Nephron progenitor cell (in vitro differentiated cells): ENCODE measurements at regions not wholly inside any gene's neighbourhood (a gene's known extent, or its start where the extent isn't known, plus 50 kb on each side); places are given as distances from the start of the nearest gene placed in this dataset.

Experiments
- DNase-seq: peaks from one replicate; pipeline ENCODE4 v3.0.0; 2021
- H3K27ac Mint-ChIP-seq: 2 replicates; pipeline ENCODE4 v1.8.0; 2021; ENCODE audit warnings: mild to moderate bottlenecking, moderate library complexity, mixed read lengths
- H3K27me3 Mint-ChIP-seq: 2 replicates; pipeline ENCODE4 v1.8.0; 2021; ENCODE audit warnings: mild to moderate bottlenecking, low read depth, mixed read lengths; ENCODE audit not compliant: poor library complexity
- H3K36me3 Mint-ChIP-seq: 2 replicates; pipeline ENCODE4 v1.8.0; 2021; ENCODE audit warnings: low read depth, mixed read lengths
- H3K4me1 Mint-ChIP-seq: 2 replicates; pipeline ENCODE4 v1.8.0; 2021; ENCODE audit warnings: mixed read lengths
- H3K4me3 Mint-ChIP-seq: 2 replicates; pipeline ENCODE4 v1.8.0; 2021; ENCODE audit warnings: mild to moderate bottlenecking, moderate library complexity, mixed read lengths
- H3K9me3 Mint-ChIP-seq: 2 replicates; pipeline ENCODE4 v1.8.0; 2021; ENCODE audit warnings: mild to moderate bottlenecking, moderate library complexity, mixed read lengths
- TF ChIP-seq, protein P1 (sequence below): fragments of 200-600 bp; sonication (generic); IDR thresholded peaks from 2 replicates; pipeline ENCODE4 v1.5.0; 2021; ENCODE audit warnings: antibody characterized with exemption

DNA sequence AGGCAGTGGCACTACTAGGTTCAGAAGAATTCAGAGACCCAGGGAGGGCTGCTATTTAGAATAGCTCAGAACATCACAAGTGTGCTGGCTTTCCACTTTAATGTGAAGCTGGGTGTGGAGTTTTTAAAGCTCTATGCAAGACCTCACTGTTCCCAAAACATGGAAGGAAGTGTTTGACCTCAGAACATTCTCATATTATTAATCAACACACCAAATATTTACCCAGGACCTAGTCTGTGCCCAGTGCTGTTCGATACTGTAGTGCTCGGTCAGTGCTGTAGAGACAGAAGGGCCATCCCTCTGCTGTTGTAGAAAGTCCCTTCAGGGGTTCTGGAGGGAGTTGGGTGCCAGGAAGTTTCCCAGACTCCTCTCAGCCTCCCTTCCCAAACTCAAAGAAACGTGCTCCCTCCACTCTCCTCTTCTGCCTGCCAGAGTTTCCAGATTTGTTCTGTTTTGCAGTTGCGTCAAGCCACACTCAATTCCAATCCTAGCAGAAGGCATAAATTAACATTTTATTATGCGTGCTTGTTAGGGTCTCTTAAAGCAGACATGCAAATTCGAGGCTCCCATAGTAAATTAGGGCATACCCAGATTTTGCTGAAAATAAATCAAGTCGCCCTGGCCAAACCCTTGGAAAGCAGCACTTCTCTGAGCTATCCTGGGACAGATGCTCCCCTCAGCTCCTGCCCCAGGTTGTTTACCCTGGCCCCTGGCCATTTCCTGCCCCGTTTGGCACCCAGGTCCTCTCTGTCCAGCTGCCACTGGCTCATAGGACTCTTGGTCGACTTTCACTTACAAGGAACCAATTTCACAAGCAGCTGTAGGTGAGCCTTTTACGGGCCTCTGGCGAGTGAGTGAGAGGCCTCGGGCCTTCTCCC, 248.6 kb downstream of the HIVEP2 start:
- H3K36me3 Mint-ChIP-seq = no peaks in the 10 kb centered on the region
- no peak overlapping the region for H3K4me3 Mint-ChIP-seq
- H3K4me1 Mint-ChIP-seq = peaks cover 20% of the 10 kb centered on the region
- peak overlapping the region; percentile 43 for H3K27ac Mint-ChIP-seq
- no peaks in the 10 kb centered on the region for H3K9me3 Mint-ChIP-seq
- no peak for DNase-seq
- TF ChIP-seq, protein P1, sequence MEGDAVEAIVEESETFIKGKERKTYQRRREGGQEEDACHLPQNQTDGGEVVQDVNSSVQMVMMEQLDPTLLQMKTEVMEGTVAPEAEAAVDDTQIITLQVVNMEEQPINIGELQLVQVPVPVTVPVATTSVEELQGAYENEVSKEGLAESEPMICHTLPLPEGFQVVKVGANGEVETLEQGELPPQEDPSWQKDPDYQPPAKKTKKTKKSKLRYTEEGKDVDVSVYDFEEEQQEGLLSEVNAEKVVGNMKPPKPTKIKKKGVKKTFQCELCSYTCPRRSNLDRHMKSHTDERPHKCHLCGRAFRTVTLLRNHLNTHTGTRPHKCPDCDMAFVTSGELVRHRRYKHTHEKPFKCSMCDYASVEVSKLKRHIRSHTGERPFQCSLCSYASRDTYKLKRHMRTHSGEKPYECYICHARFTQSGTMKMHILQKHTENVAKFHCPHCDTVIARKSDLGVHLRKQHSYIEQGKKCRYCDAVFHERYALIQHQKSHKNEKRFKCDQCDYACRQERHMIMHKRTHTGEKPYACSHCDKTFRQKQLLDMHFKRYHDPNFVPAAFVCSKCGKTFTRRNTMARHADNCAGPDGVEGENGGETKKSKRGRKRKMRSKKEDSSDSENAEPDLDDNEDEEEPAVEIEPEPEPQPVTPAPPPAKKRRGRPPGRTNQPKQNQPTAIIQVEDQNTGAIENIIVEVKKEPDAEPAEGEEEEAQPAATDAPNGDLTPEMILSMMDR = no peak
- H3K27me3 Mint-ChIP-seq = peaks cover 4% of the 10 kb centered on the region

DNA sequence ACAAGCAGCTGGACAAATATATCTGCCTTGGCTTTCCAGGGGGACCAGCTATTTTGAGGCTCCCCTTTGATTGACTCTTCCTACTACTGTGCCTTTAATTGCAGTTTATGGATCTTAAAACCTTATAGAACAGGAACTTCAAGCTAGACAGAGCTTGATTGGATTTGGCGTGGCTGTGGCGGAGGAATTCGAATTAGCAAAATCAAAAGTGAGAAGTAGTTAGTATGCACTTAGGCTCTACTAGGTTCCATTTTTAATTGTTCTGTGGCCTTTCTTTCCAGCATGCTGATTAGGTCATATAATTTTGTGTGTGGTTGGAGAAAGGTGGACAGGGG, 248.0 kb downstream of the HIVEP2 start:
- H3K4me1 Mint-ChIP-seq = peaks cover 20% of the 10 kb centered on the region
- H3K9me3 Mint-ChIP-seq = no peaks in the 10 kb centered on the region
- DNase-seq = no peak
- H3K27me3 Mint-ChIP-seq = peaks cover 3% of the 10 kb centered on the region
- no peaks in the 10 kb centered on the region for H3K36me3 Mint-ChIP-seq
- H3K27ac Mint-ChIP-seq = no peak overlapping the region
- TF ChIP-seq, protein P1 = no peak
- H3K4me3 Mint-ChIP-seq = no peak overlapping the region

DNA sequence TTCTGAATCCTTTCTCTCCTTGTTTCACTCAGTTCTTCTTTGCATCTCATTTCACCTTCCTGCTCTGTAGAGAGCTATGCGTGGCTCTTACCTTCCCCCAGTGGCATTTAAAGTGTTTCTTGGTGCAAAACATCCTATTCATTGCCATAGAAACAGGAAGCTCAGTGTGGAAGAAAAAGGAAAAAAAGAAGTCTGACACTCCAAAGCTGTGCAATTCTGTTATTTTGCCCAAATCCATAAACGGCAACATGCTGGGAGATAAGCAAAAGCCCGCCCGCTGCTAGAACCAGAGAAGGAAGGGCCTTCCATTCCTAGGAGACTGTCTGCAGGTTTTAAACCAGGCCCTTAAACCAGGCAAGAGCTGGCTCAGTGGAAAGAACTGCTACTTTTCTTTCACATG, 247.1 kb downstream of the HIVEP2 start:
- H3K4me1 Mint-ChIP-seq = peaks cover 27% of the 10 kb centered on the region
- H3K27me3 Mint-ChIP-seq = peaks cover 3% of the 10 kb centered on the region
- no peak overlapping the region for H3K4me3 Mint-ChIP-seq
- no peak overlapping the region for H3K27ac Mint-ChIP-seq
- TF ChIP-seq, protein P1 = no peak
- H3K36me3 Mint-ChIP-seq = no peaks in the 10 kb centered on the region
- no peaks in the 10 kb centered on the region for H3K9me3 Mint-ChIP-seq
- no peak for DNase-seq

DNA sequence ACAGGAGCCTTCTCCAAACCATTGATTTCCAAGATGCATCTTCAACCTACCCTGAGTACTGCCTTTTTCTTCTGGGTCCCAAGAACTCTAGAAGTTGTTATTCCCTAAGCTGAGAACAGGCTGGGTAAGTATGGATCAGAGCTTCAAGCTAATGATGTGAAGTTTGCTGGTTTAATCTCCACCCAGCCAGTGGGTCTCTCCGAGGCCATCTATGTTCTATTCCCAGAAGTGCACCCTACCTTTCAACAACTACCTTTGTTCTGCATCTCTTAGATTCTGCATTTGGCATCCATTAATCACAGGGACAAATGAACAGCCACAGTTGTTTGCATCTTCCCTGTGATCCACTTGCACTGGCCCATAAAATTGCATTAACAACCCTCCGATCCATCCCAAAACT, 246.2 kb downstream of the HIVEP2 start:
- Mint-ChIP-seq H3K27me3 (peaks cover 3% of the 10 kb centered on the region), H3K9me3 (no peaks in the 10 kb centered on the region), H3K4me1 (peaks cover 24% of the 10 kb centered on the region)

DNA sequence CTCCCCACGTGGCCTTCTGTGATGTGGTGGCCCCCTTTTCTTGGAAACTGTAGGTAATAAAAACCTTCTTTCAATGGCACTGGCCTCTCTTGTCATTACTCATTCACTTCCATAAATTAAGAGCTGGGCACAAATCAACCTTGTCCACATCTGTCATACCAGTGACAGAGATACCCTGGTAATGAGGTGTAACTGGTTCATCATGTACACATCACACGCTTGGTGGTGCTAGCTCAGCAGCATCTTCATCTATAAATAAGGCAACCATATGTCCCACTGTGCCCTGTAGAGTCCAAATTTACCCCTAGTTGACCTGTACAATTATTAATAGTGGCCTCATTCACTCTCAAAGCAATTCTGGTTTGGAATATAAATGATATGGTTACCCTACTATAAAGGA, 245.6 kb downstream of the HIVEP2 start:
- no peak overlapping the region for H3K27ac Mint-ChIP-seq
- TF ChIP-seq, protein P1 = no peak
- H3K4me3 Mint-ChIP-seq = no peak overlapping the region
- H3K9me3 Mint-ChIP-seq = no peaks in the 10 kb centered on the region
- H3K4me1 Mint-ChIP-seq = peaks cover 24% of the 10 kb centered on the region
- no peaks in the 10 kb centered on the region for H3K36me3 Mint-ChIP-seq
- peaks cover 3% of the 10 kb centered on the region for H3K27me3 Mint-ChIP-seq
- DNase-seq = no peak

More for the DNA sequence above, 246.2 kb downstream of the HIVEP2 start:
- Mint-ChIP-seq H3K36me3 (no peaks in the 10 kb centered on the region), H3K4me3 (no peak overlapping the region), H3K27ac (no peak overlapping the region)
- TF ChIP-seq, protein P1 = no peak
- DNase-seq = no peak

DNA sequence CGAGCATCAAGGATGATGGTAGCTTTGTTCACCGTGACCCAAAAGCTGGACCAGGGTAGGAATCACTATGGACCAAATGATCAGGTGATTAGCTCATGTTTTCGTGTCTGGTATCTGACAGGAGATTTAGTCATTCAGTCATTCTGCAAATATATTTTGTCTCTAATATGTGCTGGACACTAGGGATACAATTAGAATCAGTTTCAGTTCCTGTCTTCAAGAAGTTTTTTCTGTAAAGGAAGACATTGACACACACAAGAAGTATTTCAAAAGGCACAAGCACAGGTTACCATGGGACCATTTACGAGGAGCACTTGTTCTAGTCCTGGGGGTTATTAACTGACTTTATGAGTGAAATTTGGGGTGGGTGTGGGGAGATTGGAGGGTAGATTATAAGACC, 244.9 kb downstream of the HIVEP2 start:
- no peak overlapping the region for H3K4me3 Mint-ChIP-seq
- TF ChIP-seq, protein P1 = no peak

More for the DNA sequence above, 244.9 kb downstream of the HIVEP2 start:
- Mint-ChIP-seq H3K4me1 (peaks cover 24% of the 10 kb centered on the region), H3K36me3 (no peaks in the 10 kb centered on the region), H3K27me3 (peaks cover 3% of the 10 kb centered on the region), H3K9me3 (no peaks in the 10 kb centered on the region), H3K27ac (no peak overlapping the region)
- no peak for DNase-seq
